Upper lobe of left lung (tissue), 6 donors: ENCODE measurements at regions not wholly inside any gene's neighbourhood (a gene's known extent, or its start where the extent isn't known, plus 50 kb on each side); places are given as distances from the start of the nearest gene placed in this dataset.

Experiments
- ATAC-seq, 2 donors: fragments of 200-7000 bp; cut with Tn5 transposase; one replicate each; pipeline ENCODE4 v1.9.1; 2022; ENCODE audit warnings: mild to moderate bottlenecking in 2 of 2, moderate library complexity in 2 of 2; ENCODE audit not compliant: low FRiP score in 2 of 2
- DNase-seq, 2 donors: peaks; one replicate each; pipeline ENCODE4 v3.0.0-alpha.2; 2019 to 2020
- H3K27ac ChIP-seq, 4 donors: fragments of 200-600 bp; sonication (generic); one replicate each; pipeline ENCODE4 v1.5.1; 2016 to 2019
- H3K27me3 ChIP-seq, 4 donors: fragments of 200-600 bp; sonication (generic); one replicate each; pipeline ENCODE4 v1.5.1; 2017 to 2019
- H3K36me3 ChIP-seq, 4 donors: fragments of 200-600 bp; sonication (generic); one replicate each; pipeline ENCODE4 v1.5.1; 2016 to 2019
- H3K4me1 ChIP-seq, 4 donors: fragments of 200-600 bp; sonication (generic); one replicate each; pipeline ENCODE4 v1.5.1; 2018 to 2019
- H3K4me3 ChIP-seq, 4 donors: fragments of 200-600 bp; sonication (generic); one replicate each; pipeline ENCODE4 v1.5.1; 2017 to 2019; ENCODE audit warnings: mild to moderate bottlenecking in 2 of 4, moderate library complexity in 1 of 4
- H3K9me3 ChIP-seq, 4 donors: fragments of 200-600 bp; sonication (generic); one replicate each; pipeline ENCODE4 v1.5.1; 2018 to 2019
- CTCF ChIP-seq, 6 experiments: fragments of 450-650 bp in 4 of 6; fragments of 200-600 bp in 2 of 6; sonication (generic) in 2 of 6; IDR thresholded peaks; one replicate each; pipeline ENCODE4 v1.5.1; 2016 to 2019; ENCODE audit warnings: antibody characterized with exemption in 6 of 6
- EP300 ChIP-seq, 4 donors: sonication (generic); formaldehyde crosslinking; IDR thresholded peaks; one replicate each; pipeline ENCODE4 v1.5.1; 2017; ENCODE audit warnings: antibody characterized with exemption in 4 of 4, control low read depth in 2 of 4
- POLR2A ChIP-seq, 4 donors: fragments of 450-650 bp; IDR thresholded peaks; one replicate each; pipeline ENCODE4 v1.5.1; 2016 to 2017; ENCODE audit warnings: antibody characterized with exemption in 4 of 4, mild to moderate bottlenecking in 2 of 4
- POLR2AphosphoS5 ChIP-seq, 2 donors: sonication (generic); formaldehyde crosslinking; IDR thresholded peaks; one replicate each; pipeline ENCODE4 v1.5.1; 2017; ENCODE audit warnings: antibody characterized with exemption in 2 of 2
- WGBS, 2 donors: methylation state at CpG; one replicate each; pipeline ENCODE4 v1.1.5; 2017 to 2018; 5-methylcytosine and 5-hydroxymethylcytosine counted together
- small RNA-seq, 4 donors: library from RNA; depleted of rRNA; stranded (forward); fragments of <200 nt; gene quantifications; one replicate each; pipeline ENCODE3, GENCODE V24; 2016
- donor health status: DM: no; HTN: no; CAD: no; lungs with moderate emphysema.
- donor health status: DM: no; HTN: yes; CAD: no; lungs with severe emphysema.

GRCh38 chr10:14382022-14382421 is 51.3 kb upstream of the FRMD4A start:
- Histone ChIP-seq H3K4me3 (no peak overlapping the region), H3K27me3 (no peaks in the 10 kb centered on the region), H3K27ac (no peak overlapping the region), H3K4me1 (no peaks in the 10 kb centered on the region), H3K9me3 (no peaks in the 10 kb centered on the region), H3K36me3 (no peaks in the 10 kb centered on the region)
- ATAC-seq (no peak), DNase-seq (no peak)
- 41 to 51% methylated on average over 5 of the region's 5 CpGs for WGBS, 2 donors
- TF ChIP-seq POLR2AphosphoS5 (IDR thresholded peaks at IDR 0.05): no peak
- TF ChIP-seq POLR2A (IDR thresholded peaks at IDR 0.05): no peak
- no peak for TF ChIP-seq EP300 (IDR thresholded peaks at IDR 0.05)
- TF ChIP-seq CTCF (IDR thresholded peaks at IDR 0.05): no peak

- Histone ChIP-seq H3K36me3 (no peaks in the 10 kb centered on the region), H3K4me3 (no peak overlapping the region), H3K9me3 (no peaks in the 10 kb centered on the region), H3K4me1 (no peaks in the 10 kb centered on the region), H3K27me3 (no peaks in the 10 kb centered on the region), H3K27ac (no peak overlapping the region)
- ATAC-seq: no peak
- DNase-seq: no peak
- WGBS, 2 donors: 68 to 76% methylated on average over 2 of the region's 2 CpGs
- TF ChIP-seq EP300 (IDR thresholded peaks at IDR 0.05) (no peak), POLR2AphosphoS5 (IDR thresholded peaks at IDR 0.05) (no peak), CTCF (IDR thresholded peaks at IDR 0.05) (no peak), POLR2A (IDR thresholded peaks at IDR 0.05) (no peak)
Measured at GRCh38 chr10:14381475-14381874, 50.8 kb upstream of the FRMD4A start.

DNA sequence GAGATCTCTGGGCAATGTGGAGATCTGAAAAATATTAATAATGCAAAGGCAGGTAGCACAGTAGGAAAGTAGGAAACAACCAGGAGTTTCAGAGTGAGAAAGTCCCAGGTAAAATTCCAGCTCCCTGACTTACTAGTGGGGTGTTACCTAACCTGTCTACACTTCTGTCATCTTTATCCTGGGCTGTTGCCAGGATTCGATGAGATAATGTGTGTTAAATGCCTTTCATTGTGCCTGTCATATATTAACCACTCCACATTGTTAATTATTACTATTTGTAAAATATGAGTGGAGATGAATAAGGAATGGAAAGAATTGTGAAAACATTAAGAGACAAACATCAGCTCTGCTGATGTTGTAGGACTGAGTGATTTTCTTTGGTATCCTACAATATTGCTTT is 50.0 kb upstream of the FRMD4A start:
- no peak for ATAC-seq
- no peak overlapping the region for H3K27ac ChIP-seq
- no peaks in the 10 kb centered on the region for H3K4me1 ChIP-seq
- TF ChIP-seq CTCF (IDR thresholded peaks at IDR 0.05) (no peak), POLR2AphosphoS5 (IDR thresholded peaks at IDR 0.05) (no peak), POLR2A (IDR thresholded peaks at IDR 0.05) (no peak), EP300 (IDR thresholded peaks at IDR 0.05) (no peak)
- DNase-seq: no peak
- H3K27me3 ChIP-seq: no peaks in the 10 kb centered on the region
- no peaks in the 10 kb centered on the region for H3K36me3 ChIP-seq
- no peaks in the 10 kb centered on the region for H3K9me3 ChIP-seq
- WGBS, 2 donors: 40 to 62% methylated on average over 1 of the region's 1 CpG
- no peak overlapping the region for H3K4me3 ChIP-seq

Small RNA genes lying in the stretch of these regions (small RNA-seq; reads per million reads assigned to genes)
- gene MIR1265 (0 reads per million in 4 donors), gene MIR4293 (0 reads per million in 4 donors)
